ENCODE measurements at regions not wholly inside any gene's neighbourhood (a gene's known extent, or its start where the extent isn't known, plus 50 kb on each side); places are given as distances from the start of the nearest gene placed in this dataset.
A peak's percentile ranks its signal among the peaks of the same experiment; 100 is the strongest.

GRCh38 chrX:118249146-118249545 lies 96.8 kb upstream of the WDR44 start:
- Histone ChIP-seq H3K27ac (ENCODE audit: low read depth, low read length) (no peak overlapping the region), H3K9ac (ENCODE audit: low read length) (no peak overlapping the region), H3K79me2 (ENCODE audit: insufficient read depth, low read length) (no peaks in the 10 kb centered on the region), H4K20me1 (ENCODE audit: insufficient read depth, low read length) (no peaks in the 10 kb centered on the region), H2AFZ (ENCODE audit: low read depth, low read length) (no peak overlapping the region), H3K4me3 (ENCODE audit: insufficient read depth, low read depth, low read length) (no peak overlapping the region), H3K27me3 (ENCODE audit: insufficient read depth, low read length) (no peaks in the 10 kb centered on the region), H3K4me1 (ENCODE audit: insufficient read depth, low read length) (no peaks in the 10 kb centered on the region), H3K9me3 (ENCODE audit: insufficient read depth, low read depth, low read length) (no peaks in the 10 kb centered on the region), H3K4me2 (ENCODE audit: low read length) (no peak overlapping the region), H3K36me3 (ENCODE audit: insufficient read depth, low read length) (no peaks in the 10 kb centered on the region)
- H3K4me3 Mint-ChIP-seq (ENCODE audit: unreplicated experiment) = no peak overlapping the region
- FAIRE-seq (no peak), DNase-seq (ENCODE audit: low read depth) (no peak)
- H3K4me1 Mint-ChIP-seq (ENCODE audit: low read depth, unreplicated experiment) = no peaks in the 10 kb centered on the region
- no peaks in the 10 kb centered on the region for H3K9me3 Mint-ChIP-seq (ENCODE audit: unreplicated experiment)
- TF ChIP-seq CTCF (IDR thresholded peaks at IDR 0.05; ENCODE audit: insufficient read depth, low read depth, low read length) (no peak), EZH2 (IDR thresholded peaks at IDR 0.05; ENCODE audit: insufficient read depth, low read length) (no peak)
- no peaks in the 10 kb centered on the region for H3K36me3 Mint-ChIP-seq (ENCODE audit: low read depth, unreplicated experiment)
- H3K27me3 Mint-ChIP-seq (ENCODE audit: low read depth, unreplicated experiment) = no peaks in the 10 kb centered on the region
- H3K27ac Mint-ChIP-seq (ENCODE audit: unreplicated experiment) = no peak overlapping the region

- H3K4me1 ChIP-seq (ENCODE audit: insufficient read depth, low read length) = no peaks in the 10 kb centered on the region
- H2AFZ ChIP-seq (ENCODE audit: low read depth, low read length) = no peak overlapping the region
- FAIRE-seq (peak; percentile 49), DNase-seq (ENCODE audit: low read depth) (no peak)
- H3K79me2 ChIP-seq (ENCODE audit: insufficient read depth, low read length) = no peaks in the 10 kb centered on the region
- H3K4me2 ChIP-seq (ENCODE audit: low read length) = no peak overlapping the region
- no peaks in the 10 kb centered on the region for H3K27me3 ChIP-seq (ENCODE audit: insufficient read depth, low read length)
- H3K27ac Mint-ChIP-seq (ENCODE audit: unreplicated experiment) = no peak overlapping the region
- no peak for TF ChIP-seq EZH2 (IDR thresholded peaks at IDR 0.05; ENCODE audit: insufficient read depth, low read length)
- no peak for TF ChIP-seq CTCF (IDR thresholded peaks at IDR 0.05; ENCODE audit: insufficient read depth, low read depth, low read length)
- no peaks in the 10 kb centered on the region for H3K36me3 ChIP-seq (ENCODE audit: insufficient read depth, low read length)
- H3K4me3 ChIP-seq (ENCODE audit: insufficient read depth, low read depth, low read length) = no peak overlapping the region
- no peak overlapping the region for H3K27ac ChIP-seq (ENCODE audit: low read depth, low read length)
- H3K9me3 Mint-ChIP-seq (ENCODE audit: unreplicated experiment) = no peaks in the 10 kb centered on the region
- no peaks in the 10 kb centered on the region for H4K20me1 ChIP-seq (ENCODE audit: insufficient read depth, low read length)
- H3K9me3 ChIP-seq (ENCODE audit: insufficient read depth, low read depth, low read length) = no peaks in the 10 kb centered on the region
- H3K36me3 Mint-ChIP-seq (ENCODE audit: low read depth, unreplicated experiment) = no peaks in the 10 kb centered on the region
- H3K4me3 Mint-ChIP-seq (ENCODE audit: unreplicated experiment) = no peak overlapping the region
- H3K27me3 Mint-ChIP-seq (ENCODE audit: low read depth, unreplicated experiment) = no peaks in the 10 kb centered on the region
- no peak overlapping the region for H3K9ac ChIP-seq (ENCODE audit: low read length)
- no peaks in the 10 kb centered on the region for H3K4me1 Mint-ChIP-seq (ENCODE audit: low read depth, unreplicated experiment)
These were observed 95.5 kb upstream of the WDR44 start for GRCh38 chrX:118250445-118250844.

GRCh38 chrX:118251271-118251670 lies 94.6 kb upstream of the WDR44 start:
- Histone ChIP-seq H3K27me3 (ENCODE audit: insufficient read depth, low read length) (no peaks in the 10 kb centered on the region), H3K79me2 (ENCODE audit: insufficient read depth, low read length) (no peaks in the 10 kb centered on the region), H2AFZ (ENCODE audit: low read depth, low read length) (no peak overlapping the region), H3K36me3 (ENCODE audit: insufficient read depth, low read length) (no peaks in the 10 kb centered on the region), H3K4me1 (ENCODE audit: insufficient read depth, low read length) (no peaks in the 10 kb centered on the region), H3K9ac (ENCODE audit: low read length) (no peak overlapping the region), H4K20me1 (ENCODE audit: insufficient read depth, low read length) (no peaks in the 10 kb centered on the region), H3K4me2 (ENCODE audit: low read length) (no peak overlapping the region), H3K27ac (ENCODE audit: low read depth, low read length) (no peak overlapping the region), H3K9me3 (ENCODE audit: insufficient read depth, low read depth, low read length) (no peaks in the 10 kb centered on the region), H3K4me3 (ENCODE audit: insufficient read depth, low read depth, low read length) (no peak overlapping the region)
- FAIRE-seq = no peak
- H3K4me1 Mint-ChIP-seq (ENCODE audit: low read depth, unreplicated experiment) = no peaks in the 10 kb centered on the region
- H3K4me3 Mint-ChIP-seq (ENCODE audit: unreplicated experiment) = no peak overlapping the region
- no peaks in the 10 kb centered on the region for H3K27me3 Mint-ChIP-seq (ENCODE audit: low read depth, unreplicated experiment)
- no peak overlapping the region for H3K27ac Mint-ChIP-seq (ENCODE audit: unreplicated experiment)
- no peaks in the 10 kb centered on the region for H3K9me3 Mint-ChIP-seq (ENCODE audit: unreplicated experiment)
- peak; percentile 57 for DNase-seq (ENCODE audit: low read depth)
- no peaks in the 10 kb centered on the region for H3K36me3 Mint-ChIP-seq (ENCODE audit: low read depth, unreplicated experiment)
- TF ChIP-seq CTCF (IDR thresholded peaks at IDR 0.05; ENCODE audit: insufficient read depth, low read depth, low read length) (no peak), EZH2 (IDR thresholded peaks at IDR 0.05; ENCODE audit: insufficient read depth, low read length) (no peak)
